Panc1 (cell line): ENCODE measurements at regions not wholly inside any gene's neighbourhood (a gene's known extent, or its start where the extent isn't known, plus 50 kb on each side); places are given as distances from the start of the nearest gene placed in this dataset.

Source experiments
- ATAC-seq: fragments of 200-7000 bp; cut with Tn5 transposase; 2 replicates; pipeline ENCODE4 v1.9.1; 2020; ENCODE audit warnings: mild to moderate bottlenecking, moderate library complexity
- BruUV-seq: library from RNA; stranded (reverse); fragments of 400-500 nt; replicated peaks from 2 replicates; lab custom pipeline; 2021; lab: Mats Ljungman, UMichigan
- CTCF ChIA-PET: fragments of 300-600 bp; sonication (Branson Sonifier 250); formaldehyde crosslinking; loops from one replicate; lab custom pipeline; 2022; ENCODE audit warnings: antibody characterized with exemption; lab: Charles Lee
- POLR2A ChIA-PET: fragments of 300-600 bp; sonication (Branson Sonifier 250); formaldehyde crosslinking; loops from one replicate; lab custom pipeline; 2022; ENCODE audit warnings: antibody characterized with exemption; lab: Charles Lee
- DNase-seq: peaks from one replicate; pipeline ENCODE4 v3.0.0-alpha.2; 2010; ENCODE audit warnings: low read depth, low spot score
- H3K27ac ChIP-seq: 2 replicates; pipeline ENCODE4 v1.5.1; 2011; ENCODE audit warnings: mild to moderate bottlenecking, low read length, inconsistent platforms
- H3K27me3 ChIP-seq: fragments of 200-500 bp; sonication (Bioruptor generic); 2 replicates; pipeline ENCODE4 v1.6.0; 2014; ENCODE audit warnings: low read length, inconsistent platforms; ENCODE audit not compliant: control insufficient read depth, insufficient read depth
- H3K36me3 ChIP-seq: fragments of 200-500 bp; sonication (Bioruptor generic); 2 replicates; pipeline ENCODE4 v1.5.1; 2014; ENCODE audit warnings: inconsistent platforms, mild to moderate bottlenecking, low read length, moderate library complexity; ENCODE audit not compliant: control insufficient read depth, insufficient read depth
- H3K4me1 ChIP-seq: 2 replicates; pipeline ENCODE4 v1.5.1; 2011; ENCODE audit warnings: inconsistent platforms, mild to moderate bottlenecking, low read length, moderate library complexity; ENCODE audit not compliant: control insufficient read depth, insufficient read depth
- H3K4me3 ChIP-seq, 2 experiments: 2 replicates each; pipeline ENCODE4 v1.5.1; 2011 to 2012; ENCODE audit warnings: low read depth in 2 of 2, low read length in 2 of 2, mild to moderate bottlenecking in 2 of 2, inconsistent platforms in 1 of 2, moderate library complexity in 1 of 2
- H3K9me3 ChIP-seq: fragments of 200-500 bp; sonication (Bioruptor generic); 2 replicates; pipeline ENCODE4 v1.5.1; 2014; ENCODE audit warnings: low read depth, mild to moderate bottlenecking, inconsistent platforms, low read length, moderate library complexity; ENCODE audit not compliant: control insufficient read depth, insufficient read depth
- POLR2AphosphoS5 ChIP-seq: IDR thresholded peaks from 2 replicates; pipeline ENCODE4 v1.6.1; 2012; ENCODE audit warnings: mild to moderate bottlenecking, low read depth, low read length, moderate library complexity
- SIN3A ChIP-seq: IDR thresholded peaks from 2 replicates; pipeline ENCODE4 v1.6.1; 2012; ENCODE audit warnings: low read depth, mild to moderate bottlenecking, low read length, moderate library complexity, borderline replicate concordance; ENCODE audit not compliant: insufficient read depth
- TCF7L2 ChIP-seq: IDR thresholded peaks from 2 replicates; pipeline ENCODE4 v1.6.1; 2011; ENCODE audit warnings: mild to moderate bottlenecking, low read depth, low read length, inconsistent platforms
- in situ Hi-C: cut with HindIII; loops from 2 replicates; pipeline ENCODE4 v1.10.0; 2016; ENCODE audit warnings: low sequenced_read_pairs, low pct_unique_long_range_greater_than_20kb
- intact Hi-C: fragments of 100-400 bp; cut with micrococcal nuclease; formaldehyde crosslinking; loops from one replicate; pipeline ENCODE4 v1.10.0; 2022; ENCODE audit not compliant: unreplicated experiment
- TF ChIP-seq, protein P1 (sequence below), 2 experiments: IDR thresholded peaks; 2 replicates each; pipeline ENCODE4 v1.6.1; 2011 to 2012; ENCODE audit warnings: low read depth in 2 of 2, control low read depth in 1 of 2, low read length in 1 of 2, mild to moderate bottlenecking in 1 of 2, moderate library complexity in 1 of 2; ENCODE audit not compliant: insufficient read depth in 1 of 2
- TF ChIP-seq, protein P2 (sequence below): fragments of 450-650 bp; IDR thresholded peaks from 2 replicates; pipeline ENCODE4 v1.5.1; 2017; ENCODE audit warnings: mild to moderate bottlenecking

- Histone ChIP-seq H3K4me3 (no peak overlapping the region), H3K27me3 (no peaks in the 10 kb centered on the region), H3K27ac (no peak overlapping the region), H3K4me1 (no peaks in the 10 kb centered on the region), H3K9me3 (no peaks in the 10 kb centered on the region), H3K36me3 (no peaks in the 10 kb centered on the region)
- BruUV-seq = no TSS peak
- TF ChIP-seq, protein P1, sequence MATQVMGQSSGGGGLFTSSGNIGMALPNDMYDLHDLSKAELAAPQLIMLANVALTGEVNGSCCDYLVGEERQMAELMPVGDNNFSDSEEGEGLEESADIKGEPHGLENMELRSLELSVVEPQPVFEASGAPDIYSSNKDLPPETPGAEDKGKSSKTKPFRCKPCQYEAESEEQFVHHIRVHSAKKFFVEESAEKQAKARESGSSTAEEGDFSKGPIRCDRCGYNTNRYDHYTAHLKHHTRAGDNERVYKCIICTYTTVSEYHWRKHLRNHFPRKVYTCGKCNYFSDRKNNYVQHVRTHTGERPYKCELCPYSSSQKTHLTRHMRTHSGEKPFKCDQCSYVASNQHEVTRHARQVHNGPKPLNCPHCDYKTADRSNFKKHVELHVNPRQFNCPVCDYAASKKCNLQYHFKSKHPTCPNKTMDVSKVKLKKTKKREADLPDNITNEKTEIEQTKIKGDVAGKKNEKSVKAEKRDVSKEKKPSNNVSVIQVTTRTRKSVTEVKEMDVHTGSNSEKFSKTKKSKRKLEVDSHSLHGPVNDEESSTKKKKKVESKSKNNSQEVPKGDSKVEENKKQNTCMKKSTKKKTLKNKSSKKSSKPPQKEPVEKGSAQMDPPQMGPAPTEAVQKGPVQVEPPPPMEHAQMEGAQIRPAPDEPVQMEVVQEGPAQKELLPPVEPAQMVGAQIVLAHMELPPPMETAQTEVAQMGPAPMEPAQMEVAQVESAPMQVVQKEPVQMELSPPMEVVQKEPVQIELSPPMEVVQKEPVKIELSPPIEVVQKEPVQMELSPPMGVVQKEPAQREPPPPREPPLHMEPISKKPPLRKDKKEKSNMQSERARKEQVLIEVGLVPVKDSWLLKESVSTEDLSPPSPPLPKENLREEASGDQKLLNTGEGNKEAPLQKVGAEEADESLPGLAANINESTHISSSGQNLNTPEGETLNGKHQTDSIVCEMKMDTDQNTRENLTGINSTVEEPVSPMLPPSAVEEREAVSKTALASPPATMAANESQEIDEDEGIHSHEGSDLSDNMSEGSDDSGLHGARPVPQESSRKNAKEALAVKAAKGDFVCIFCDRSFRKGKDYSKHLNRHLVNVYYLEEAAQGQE (IDR thresholded peaks at IDR 0.05; ENCODE audit: insufficient read depth in 1 of 2, low read depth in 2 of 2, low read length in 1 of 2) = no peak
- TF ChIP-seq POLR2AphosphoS5 (no peak), SIN3A (no peak), TCF7L2 (no peak)
- TF ChIP-seq, protein P2, sequence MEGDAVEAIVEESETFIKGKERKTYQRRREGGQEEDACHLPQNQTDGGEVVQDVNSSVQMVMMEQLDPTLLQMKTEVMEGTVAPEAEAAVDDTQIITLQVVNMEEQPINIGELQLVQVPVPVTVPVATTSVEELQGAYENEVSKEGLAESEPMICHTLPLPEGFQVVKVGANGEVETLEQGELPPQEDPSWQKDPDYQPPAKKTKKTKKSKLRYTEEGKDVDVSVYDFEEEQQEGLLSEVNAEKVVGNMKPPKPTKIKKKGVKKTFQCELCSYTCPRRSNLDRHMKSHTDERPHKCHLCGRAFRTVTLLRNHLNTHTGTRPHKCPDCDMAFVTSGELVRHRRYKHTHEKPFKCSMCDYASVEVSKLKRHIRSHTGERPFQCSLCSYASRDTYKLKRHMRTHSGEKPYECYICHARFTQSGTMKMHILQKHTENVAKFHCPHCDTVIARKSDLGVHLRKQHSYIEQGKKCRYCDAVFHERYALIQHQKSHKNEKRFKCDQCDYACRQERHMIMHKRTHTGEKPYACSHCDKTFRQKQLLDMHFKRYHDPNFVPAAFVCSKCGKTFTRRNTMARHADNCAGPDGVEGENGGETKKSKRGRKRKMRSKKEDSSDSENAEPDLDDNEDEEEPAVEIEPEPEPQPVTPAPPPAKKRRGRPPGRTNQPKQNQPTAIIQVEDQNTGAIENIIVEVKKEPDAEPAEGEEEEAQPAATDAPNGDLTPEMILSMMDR = no peak
- intact Hi-C loops (no loop called here), in situ Hi-C loops (no loop called here)
- ChIA-PET CTCF (no interaction called here), POLR2A (no interaction called here)
- DNase-seq (no peak), ATAC-seq (no peak)
These were observed 323.2 kb upstream of the INTU start for GRCh38 chr4:127309369-127310102.

DNA sequence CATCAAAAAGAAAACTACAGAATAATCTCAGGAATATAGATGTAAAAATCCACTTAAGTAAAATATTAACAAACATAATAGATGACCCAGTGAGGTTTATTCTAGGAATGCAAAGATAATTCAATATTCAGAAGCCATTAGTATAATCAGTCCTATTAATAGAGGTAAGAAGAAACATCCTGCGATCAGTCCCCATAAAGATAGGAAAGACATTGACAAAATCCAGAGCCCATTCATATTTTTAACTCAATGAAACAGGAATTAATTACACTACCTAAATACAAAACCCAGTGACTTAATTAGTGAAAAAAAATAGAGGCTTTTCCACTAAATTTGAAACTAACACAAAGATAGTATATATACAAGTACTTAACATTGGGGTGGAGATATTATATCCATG, 321.4 kb upstream of the INTU start:
- intact Hi-C loops = no loop called here
- CTCF ChIA-PET = no interaction called here
- BruUV-seq = no TSS peak
- H3K4me1 ChIP-seq = no peaks in the 10 kb centered on the region
- no peaks in the 10 kb centered on the region for H3K27me3 ChIP-seq
- POLR2A ChIA-PET = no interaction called here
- DNase-seq (no peak), ATAC-seq (no peak)
- H3K9me3 ChIP-seq = no peaks in the 10 kb centered on the region
- no peak overlapping the region for H3K27ac ChIP-seq
- no peak overlapping the region for H3K4me3 ChIP-seq
- in situ Hi-C loops = no loop called here
- TF ChIP-seq, protein P1 (IDR thresholded peaks at IDR 0.05; ENCODE audit: insufficient read depth in 1 of 2, low read depth in 2 of 2, low read length in 1 of 2) = no peak
- TF ChIP-seq SIN3A (no peak), TCF7L2 (no peak), POLR2AphosphoS5 (no peak)
- TF ChIP-seq, protein P2 = no peak
- no peaks in the 10 kb centered on the region for H3K36me3 ChIP-seq
